B cell (primary cell): ENCODE measurements at regions not wholly inside any gene's neighbourhood (a gene's known extent, or its start where the extent isn't known, plus 50 kb on each side); places are given as distances from the start of the nearest gene placed in this dataset.

Experiments used
- ATAC-seq: fragments of 200-7000 bp; cut with Tn5 transposase; one replicate; pipeline ENCODE4 v1.10.0; 2021; ENCODE audit warnings: low read depth, mild to moderate bottlenecking, moderate number of reproducible peaks, moderate library complexity
- CTCF ChIA-PET: fragments of 350-600 bp; sonication (Branson Sonifier 250); formaldehyde crosslinking; loops from one replicate; lab custom pipeline; 2021; ENCODE audit warnings: antibody characterized with exemption, inconsistent platforms; lab: Charles Lee
- POLR2A ChIA-PET: fragments of 350-600 bp; sonication (Branson Sonifier 250); formaldehyde crosslinking; loops from one replicate; lab custom pipeline; 2021; ENCODE audit warnings: antibody characterized with exemption; lab: Charles Lee
- DNase-seq: peaks from one replicate; pipeline ENCODE4 v3.0.0; 2013
- H2AFZ ChIP-seq: 2 replicates; pipeline ENCODE4 v1.6.1; 2012; ENCODE audit warnings: mild to moderate bottlenecking, low read depth, low read length; ENCODE audit not compliant: insufficient read depth, poor library complexity, severe bottlenecking
- H3K27ac ChIP-seq, 2 donors: 1 replicate in 1 of 2; 2 replicates in 1 of 2; pipeline ENCODE4 v1.5.1; 2012 to 2013; ENCODE audit warnings: low read length in 2 of 2, mild to moderate bottlenecking in 2 of 2, moderate library complexity in 1 of 2
- H3K27me3 ChIP-seq, 4 experiments: fragments of 200-600 bp in 1 of 4; sonication (generic) in 1 of 4; replicated peaks in 1 of 4; 1 replicate in 2 of 4; 2 replicates in 2 of 4; pipeline versions ENCODE4 v1.6.1 to v1.7.0; 2013 to 2016; ENCODE audit warnings: low read length in 3 of 4, mild to moderate bottlenecking in 2 of 4, mixed read lengths in 1 of 4, moderate library complexity in 1 of 4; ENCODE audit not compliant: insufficient read depth in 4 of 4, control insufficient read depth in 3 of 4; ENCODE audit errors: control extremely low read depth in 1 of 4
- H3K36me3 ChIP-seq, 2 experiments: replicated peaks in 1 of 2; 1 replicate in 1 of 2; 2 replicates in 1 of 2; pipeline versions ENCODE4 v1.6.1 to v1.7.1; 2013; ENCODE audit warnings: low read length in 1 of 2; ENCODE audit not compliant: insufficient read depth in 2 of 2, control insufficient read depth in 1 of 2; ENCODE audit errors: control extremely low read depth in 1 of 2, extremely low read depth in 1 of 2
- H3K4me1 ChIP-seq, 2 donors: fragments of 200-600 bp in 1 of 2; sonication (generic) in 1 of 2; 1 replicate in 1 of 2; 2 replicates in 1 of 2; pipeline versions ENCODE4 v1.5.1 to v1.6.1; 2013 to 2017; ENCODE audit warnings: low read length in 2 of 2; ENCODE audit not compliant: control insufficient read depth in 2 of 2, insufficient read depth in 2 of 2
- H3K4me2 ChIP-seq: replicated peaks from 2 replicates; pipeline ENCODE3; 2012; ENCODE audit warnings: mild to moderate bottlenecking, low read depth, low read length; ENCODE audit not compliant: poor library complexity, severe bottlenecking
- H3K4me3 ChIP-seq, 5 experiments: fragments of 200-600 bp in 1 of 5; sonication (generic) in 1 of 5; 1 replicate in 3 of 5; 2 replicates in 2 of 5; pipeline versions ENCODE4 v1.5.1 to v1.7.0; 2011 to 2016; ENCODE audit warnings: low read length in 4 of 5, mild to moderate bottlenecking in 4 of 5, low read depth in 2 of 5, control low read depth in 1 of 5, moderate library complexity in 1 of 5; ENCODE audit not compliant: insufficient read depth in 1 of 5; ENCODE audit errors: control extremely low read depth in 1 of 5, extremely low read depth in 1 of 5
- H3K79me2 ChIP-seq: fragments of 200-600 bp; sonication (generic); one replicate; pipeline ENCODE4 v1.6.0; 2016; ENCODE audit warnings: low read length; ENCODE audit not compliant: control insufficient read depth, insufficient read depth
- H3K9ac ChIP-seq: fragments of 200-600 bp; sonication (generic); 2 replicates; pipeline ENCODE4 v1.6.1; 2017; ENCODE audit warnings: mild to moderate bottlenecking, low read length, moderate library complexity
- H3K9me3 ChIP-seq, 3 donors: one replicate each; pipeline versions ENCODE4 v1.6.1 to v1.7.1; 2013; ENCODE audit warnings: low read length in 2 of 3; ENCODE audit not compliant: control insufficient read depth in 2 of 3, insufficient read depth in 1 of 3; ENCODE audit errors: control extremely low read depth in 1 of 3
- H4K20me1 ChIP-seq: 2 replicates; pipeline ENCODE4 v1.6.0; 2012; ENCODE audit warnings: mild to moderate bottlenecking, low read length; ENCODE audit not compliant: insufficient read depth, control insufficient read depth, poor library complexity, severe bottlenecking
- H3K27ac Mint-ChIP-seq: one replicate; pipeline ENCODE4 v1.8.0; 2021; ENCODE audit warnings: mixed read lengths
- H3K27me3 Mint-ChIP-seq: one replicate; pipeline ENCODE4 v1.8.0; 2021; ENCODE audit warnings: mixed read lengths
- H3K4me1 Mint-ChIP-seq: one replicate; pipeline ENCODE4 v1.8.0; 2021; ENCODE audit warnings: mixed read lengths
- H3K4me3 Mint-ChIP-seq: one replicate; pipeline ENCODE4 v1.8.0; 2021; ENCODE audit warnings: mixed read lengths
- H3K9me3 Mint-ChIP-seq: one replicate; pipeline ENCODE4 v1.8.0; 2022; ENCODE audit warnings: mixed read lengths; ENCODE audit not compliant: insufficient read depth
- EZH2 ChIP-seq: IDR thresholded peaks from 2 replicates; pipeline ENCODE4 v1.6.1; 2012; ENCODE audit warnings: borderline replicate concordance, low read depth, mild to moderate bottlenecking, moderate library complexity, low read length; ENCODE audit not compliant: insufficient read depth, poor library complexity, severe bottlenecking
- WGBS: methylation state at CpG from one replicate; pipeline ENCODE4 v1.1.5; 2013; ENCODE audit warnings: missing lambda C conversion rate; ENCODE audit not compliant: insufficient coverage; 5-methylcytosine and 5-hydroxymethylcytosine counted together
- intact Hi-C: fragments of 100-400 bp; cut with micrococcal nuclease; formaldehyde crosslinking; loops from one replicate; pipeline ENCODE4 v1.10.0; 2022
- TF ChIP-seq, protein P1 (sequence below): fragments of 200-600 bp; IDR thresholded peaks from one replicate; pipeline ENCODE4 v1.8.0; 2022; ENCODE audit warnings: antibody characterized with exemption, mild to moderate bottlenecking

DNA sequence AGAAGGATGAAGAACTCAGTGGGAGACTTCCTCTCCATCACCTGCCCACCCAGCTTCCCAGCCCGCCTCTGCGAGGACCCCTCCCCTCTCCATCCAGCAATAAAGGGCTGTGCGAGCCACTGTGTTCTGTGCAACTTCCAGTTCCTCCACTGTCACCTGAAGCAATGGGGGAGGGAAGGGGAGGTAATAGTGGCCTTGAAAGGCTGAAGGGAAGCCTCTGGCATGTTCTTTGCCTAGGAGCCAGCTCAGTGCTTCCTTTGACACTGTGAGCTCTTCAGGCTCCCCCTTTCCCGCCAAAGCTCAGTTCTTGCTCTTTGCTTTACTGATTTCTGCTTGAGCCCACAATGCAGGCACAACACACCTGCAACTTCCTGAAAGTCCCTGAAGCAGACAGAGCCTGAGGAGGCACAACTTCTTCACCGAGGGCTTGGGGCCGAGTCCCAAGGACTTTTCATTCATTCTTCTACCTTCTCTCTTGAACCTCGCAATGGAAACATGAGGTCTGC, 73.2 kb upstream of the DOCK9 start:
- intact Hi-C loops: no loop called here
- Histone ChIP-seq H4K20me1 (peaks cover 37% of the 10 kb centered on the region), H3K79me2 (no peaks in the 10 kb centered on the region), H3K4me3 (no peak overlapping the region), H3K27me3 (peaks cover 0 to 54% (median 16%) of the 10 kb centered on the region in 4 experiments), H3K36me3 (no peaks in the 10 kb centered on the region), H3K4me1 (peaks cover 31 to 38% of the 10 kb centered on the region in 2 donors), H3K9me3 (peaks cover 0 to 1% (median 0%) of the 10 kb centered on the region in 3 donors), H3K4me2 (peak overlapping the region; percentile 50), H3K9ac (no peak overlapping the region), H2AFZ (no peak overlapping the region), H3K27ac (no peak overlapping the region)
- no peak overlapping the region for H3K27ac Mint-ChIP-seq
- DNase-seq (peak; percentile 21), ATAC-seq (no peak)
- TF ChIP-seq, protein P1, sequence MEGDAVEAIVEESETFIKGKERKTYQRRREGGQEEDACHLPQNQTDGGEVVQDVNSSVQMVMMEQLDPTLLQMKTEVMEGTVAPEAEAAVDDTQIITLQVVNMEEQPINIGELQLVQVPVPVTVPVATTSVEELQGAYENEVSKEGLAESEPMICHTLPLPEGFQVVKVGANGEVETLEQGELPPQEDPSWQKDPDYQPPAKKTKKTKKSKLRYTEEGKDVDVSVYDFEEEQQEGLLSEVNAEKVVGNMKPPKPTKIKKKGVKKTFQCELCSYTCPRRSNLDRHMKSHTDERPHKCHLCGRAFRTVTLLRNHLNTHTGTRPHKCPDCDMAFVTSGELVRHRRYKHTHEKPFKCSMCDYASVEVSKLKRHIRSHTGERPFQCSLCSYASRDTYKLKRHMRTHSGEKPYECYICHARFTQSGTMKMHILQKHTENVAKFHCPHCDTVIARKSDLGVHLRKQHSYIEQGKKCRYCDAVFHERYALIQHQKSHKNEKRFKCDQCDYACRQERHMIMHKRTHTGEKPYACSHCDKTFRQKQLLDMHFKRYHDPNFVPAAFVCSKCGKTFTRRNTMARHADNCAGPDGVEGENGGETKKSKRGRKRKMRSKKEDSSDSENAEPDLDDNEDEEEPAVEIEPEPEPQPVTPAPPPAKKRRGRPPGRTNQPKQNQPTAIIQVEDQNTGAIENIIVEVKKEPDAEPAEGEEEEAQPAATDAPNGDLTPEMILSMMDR: no peak
- no peak for TF ChIP-seq EZH2
- ChIA-PET POLR2A (no interaction called here), CTCF (interaction anchor here (0.9 to 1.0 kb wide), 2 partner anchors 16 to 102 kb away, joined by 3 read pairs; no protein-coding TSS in a partner anchor)
- H3K4me3 Mint-ChIP-seq: peak overlapping the region; percentile 8
- H3K9me3 Mint-ChIP-seq: no peaks in the 10 kb centered on the region
- 42% methylated on average over 4 of the region's 7 CpGs for WGBS
- peaks cover 55% of the 10 kb centered on the region for H3K27me3 Mint-ChIP-seq
- peaks cover 51% of the 10 kb centered on the region for H3K4me1 Mint-ChIP-seq

DNA sequence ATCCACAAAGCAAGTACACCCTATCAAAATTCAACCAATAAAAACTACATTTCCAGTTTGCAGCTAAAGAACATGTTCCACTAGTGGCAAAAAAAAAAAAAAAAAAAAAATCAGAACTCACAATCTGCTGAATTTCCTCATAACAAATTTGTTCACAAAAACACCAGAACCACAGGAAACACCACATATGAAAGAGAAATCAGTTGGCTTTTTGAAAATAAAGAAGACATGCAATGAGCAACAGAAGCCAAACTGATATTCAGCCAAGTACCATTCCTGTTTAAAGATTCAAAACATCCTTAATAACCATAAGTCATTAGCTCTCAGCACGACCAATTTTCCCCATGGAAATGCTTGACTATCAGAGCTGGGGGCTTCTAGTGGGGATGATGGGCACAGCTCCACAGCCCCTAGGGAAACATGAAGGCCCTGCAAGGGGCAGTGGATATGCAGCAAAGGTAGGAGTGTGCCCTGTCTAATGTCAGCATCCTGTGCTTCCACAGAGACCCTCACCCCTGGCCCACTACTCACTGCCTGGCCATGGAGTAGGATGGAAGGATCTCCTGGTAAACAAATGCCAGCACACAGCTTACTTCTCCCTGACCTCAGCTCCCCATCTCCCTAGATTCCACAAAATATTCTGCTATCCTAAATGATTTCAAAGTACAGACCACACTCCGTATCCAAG, 74.0 kb upstream of the DOCK9 start:
- Mint-ChIP-seq H3K9me3 (no peaks in the 10 kb centered on the region), H3K27ac (no peak overlapping the region), H3K4me1 (peaks cover 44% of the 10 kb centered on the region), H3K4me3 (no peak overlapping the region), H3K27me3 (peaks cover 55% of the 10 kb centered on the region)
- DNase-seq: no peak
- Histone ChIP-seq H3K4me2 (peak overlapping the region; percentile 50), H3K4me3 (no peak overlapping the region), H3K27me3 (peaks cover 0 to 54% (median 16%) of the 10 kb centered on the region in 4 experiments), H3K4me1 (peaks cover 22 to 29% of the 10 kb centered on the region in 2 donors), H3K36me3 (no peaks in the 10 kb centered on the region), H2AFZ (no peak overlapping the region), H3K9ac (no peak overlapping the region), H3K9me3 (peaks cover 0 to 1% (median 0%) of the 10 kb centered on the region in 3 donors), H3K79me2 (no peaks in the 10 kb centered on the region), H3K27ac (no peak overlapping the region), H4K20me1 (peaks cover 31% of the 10 kb centered on the region)
- TF ChIP-seq, protein P1: no peak
- TF ChIP-seq EZH2: no peak
- intact Hi-C loops: no loop called here
- CTCF ChIA-PET: interaction anchor here (1.0 kb wide), 1 partner anchor 101 kb away, joined by 3 read pairs; no protein-coding TSS in a partner anchor
- no peak for ATAC-seq
- POLR2A ChIA-PET: no interaction called here
- WGBS: no CpG with 5 or more reads among the region's 2 CpGs
